Endothelial cell of umbilical vein (primary cell): ENCODE measurements at regions not wholly inside any gene's neighbourhood (a gene's known extent, or its start where the extent isn't known, plus 50 kb on each side); places are given as distances from the start of the nearest gene placed in this dataset.

ENCODE experiments used
- BruUV-seq: library from RNA; stranded (reverse); fragments of 400-500 nt; replicated peaks from 2 replicates; lab custom pipeline; 2021; lab: Mats Ljungman, UMichigan
- CTCF ChIA-PET: fragments of 300-600, 350-600 bp; sonication (Branson Sonifier 250); formaldehyde crosslinking; loops from one replicate; lab custom pipeline; 2021; ENCODE audit warnings: antibody characterized with exemption, inconsistent platforms; lab: Charles Lee
- POLR2A ChIA-PET: fragments of 300-600, 350-600 bp; sonication (Branson Sonifier 250); formaldehyde crosslinking; loops from one replicate; lab custom pipeline; 2021; ENCODE audit warnings: antibody characterized with exemption, inconsistent platforms; lab: Charles Lee
- DNase-seq: peaks from one replicate; pipeline ENCODE4 v3.0.0-alpha.2; 2011; ENCODE audit warnings: low read depth, low spot score
- FAIRE-seq: peaks from 2 replicates; lab custom pipeline; 2011; peaks lifted over from hg19 to GRCh38; lab: Jason Lieb, UNC
- H2AFZ ChIP-seq: 2 replicates; pipeline ENCODE4 v1.6.0; 2012; ENCODE audit warnings: low read depth, low read length, control low read depth, inconsistent platforms
- H3K27ac ChIP-seq: 2 replicates; pipeline ENCODE4 v1.5.1; 2011; ENCODE audit warnings: low read depth, mild to moderate bottlenecking, control low read depth, low read length, moderate library complexity; ENCODE audit not compliant: insufficient read depth
- H3K27me3 ChIP-seq, 2 experiments: 2 replicates each; pipeline versions ENCODE4 v1.6.0 to v1.6.1; 2011; ENCODE audit warnings: low read length in 2 of 2, mixed read lengths in 1 of 2; ENCODE audit not compliant: control insufficient read depth in 2 of 2, insufficient read depth in 2 of 2
- H3K36me3 ChIP-seq, 2 experiments: 2 replicates in 1 of 2; 3 replicates in 1 of 2; pipeline ENCODE4 v1.5.1; 2011; ENCODE audit warnings: low read length in 2 of 2, mild to moderate bottlenecking in 1 of 2, moderate library complexity in 1 of 2; ENCODE audit not compliant: control insufficient read depth in 2 of 2, insufficient read depth in 2 of 2; ENCODE audit errors: extremely low read depth in 1 of 2
- H3K4me1 ChIP-seq: 3 replicates; pipeline ENCODE4 v1.5.1; 2011; ENCODE audit warnings: mild to moderate bottlenecking, low read length; ENCODE audit not compliant: control insufficient read depth, insufficient read depth; ENCODE audit errors: extremely low read depth
- H3K4me2 ChIP-seq: 2 replicates; pipeline ENCODE4 v1.6.1; 2011; ENCODE audit warnings: low read length, control low read depth, mixed read lengths; ENCODE audit not compliant: insufficient read depth
- H3K4me3 ChIP-seq, 3 experiments: fragments of 200-600 bp in 1 of 3; sonication (generic), shearing (Covaris generic) in 1 of 3; replicated peaks in 1 of 3; 2 replicates each; pipeline ENCODE4 v1.5.1; 2011 to 2016; ENCODE audit warnings: control low read depth in 3 of 3, low read length in 3 of 3, mild to moderate bottlenecking in 2 of 3, inconsistent platforms in 1 of 3, low read depth in 1 of 3, moderate library complexity in 1 of 3; ENCODE audit not compliant: insufficient read depth in 1 of 3
- H3K79me2 ChIP-seq: 2 replicates; pipeline ENCODE4 v1.6.0; 2012; ENCODE audit warnings: low read length, inconsistent platforms; ENCODE audit not compliant: control insufficient read depth, insufficient read depth
- H3K9ac ChIP-seq: replicated peaks from 2 replicates; pipeline ENCODE3; 2011; ENCODE audit warnings: low read length, control low read depth; ENCODE audit not compliant: insufficient read depth; ENCODE audit errors: extremely low read depth
- H3K9me1 ChIP-seq: replicated peaks from 3 replicates; pipeline ENCODE4 v1.6.0; 2011; ENCODE audit warnings: mild to moderate bottlenecking, low read length; ENCODE audit not compliant: control insufficient read depth, insufficient read depth; ENCODE audit errors: extremely low read depth
- H3K9me3 ChIP-seq: replicated peaks from 2 replicates; pipeline ENCODE4 v1.5.1; 2012; ENCODE audit warnings: low read length, inconsistent platforms; ENCODE audit not compliant: control insufficient read depth, insufficient read depth
- H4K20me1 ChIP-seq: replicated peaks from 2 replicates; pipeline ENCODE3; 2011; ENCODE audit warnings: mild to moderate bottlenecking, low read length; ENCODE audit not compliant: control insufficient read depth, insufficient read depth; ENCODE audit errors: extremely low read depth
- CTCF ChIP-seq, 2 donors: IDR thresholded peaks; 1 replicate in 1 of 2; 2 replicates in 1 of 2; pipeline ENCODE4 v1.5.1; 2011; ENCODE audit warnings: low read length in 2 of 2, mild to moderate bottlenecking in 2 of 2, moderate library complexity in 2 of 2, control low read depth in 1 of 2, inconsistent platforms in 1 of 2, low read depth in 1 of 2; ENCODE audit not compliant: insufficient read depth in 1 of 2; ENCODE audit errors: extremely low read depth in 1 of 2
- EZH2 ChIP-seq: IDR thresholded peaks from 2 replicates; pipeline ENCODE4 v1.6.1; 2012; ENCODE audit warnings: borderline replicate concordance, low read depth, mild to moderate bottlenecking, moderate library complexity, low read length, inconsistent platforms; ENCODE audit not compliant: severe bottlenecking
- FOS ChIP-seq: IDR thresholded peaks from 2 replicates; pipeline ENCODE4 v1.6.1; 2011; ENCODE audit warnings: mild to moderate bottlenecking, low read length, moderate library complexity, borderline replicate concordance; ENCODE audit not compliant: insufficient read depth
- GATA2 ChIP-seq: IDR thresholded peaks from 2 replicates; pipeline ENCODE4 v1.7.0; 2011; ENCODE audit warnings: low read depth, mild to moderate bottlenecking, moderate library complexity, mixed read lengths, low read length; ENCODE audit not compliant: insufficient read length, insufficient read depth
- JUN ChIP-seq: IDR thresholded peaks from 2 replicates; pipeline ENCODE4 v1.6.1; 2011; ENCODE audit warnings: borderline replicate concordance, low read depth; ENCODE audit not compliant: insufficient read length, insufficient read depth
- MAX ChIP-seq: IDR thresholded peaks from 2 replicates; pipeline ENCODE4 v1.6.1; 2011; ENCODE audit not compliant: insufficient read depth, insufficient read length
- MYC ChIP-seq: IDR thresholded peaks from one replicate; pipeline ENCODE4 v1.6.1; 2011; ENCODE audit warnings: mild to moderate bottlenecking, low read depth, low read length
- POLR2A ChIP-seq: IDR thresholded peaks from 2 replicates; pipeline ENCODE4 v1.6.1; 2012; ENCODE audit warnings: low read depth, mild to moderate bottlenecking, control low read depth, low read length
- POLR2AphosphoS5 ChIP-seq: IDR thresholded peaks from 2 replicates; pipeline ENCODE4 v1.6.1; 2012; ENCODE audit warnings: low read depth, mild to moderate bottlenecking, control low read depth, low read length, moderate library complexity; ENCODE audit not compliant: insufficient read depth
- dilution Hi-C: fragments of 300-500 bp; cut with MboI; formaldehyde crosslinking; loops from one replicate; pipeline ENCODE4 v1.15.0; 2019; ENCODE audit warnings: low sequenced_read_pairs; ENCODE audit not compliant: extremely low pct_ligation_motif_present
- intact Hi-C: fragments of 100-400 bp; cut with micrococcal nuclease; formaldehyde crosslinking; loops from one replicate; pipeline ENCODE4 v1.10.0; 2022

- dilution Hi-C loops: no loop called here
- H3K4me2 ChIP-seq: no peak overlapping the region
- H2AFZ ChIP-seq: peak overlapping the region; percentile 14
- no peak for TF ChIP-seq FOS
- TF ChIP-seq CTCF (IDR thresholded peaks at IDR 0.05; ENCODE audit: extremely low read depth in 1 of 2, insufficient read depth in 1 of 2, low read depth in 1 of 2, low read length in 2 of 2): no peak
- no peak for TF ChIP-seq EZH2
- TF ChIP-seq MYC: no peak
- no peak for TF ChIP-seq POLR2A
- no peak for TF ChIP-seq GATA2
- TF ChIP-seq MAX: no peak
- no peak for TF ChIP-seq POLR2AphosphoS5
- no peak for TF ChIP-seq JUN
- H3K4me3 ChIP-seq: no peak overlapping the region
- H3K9me3 ChIP-seq: no peaks in the 10 kb centered on the region
- ChIA-PET POLR2A (no interaction called here), CTCF (interaction anchor here (0.8 kb wide), 1 partner anchor 16 kb away, joined by 3 read pairs; no protein-coding TSS in a partner anchor)
- H3K79me2 ChIP-seq: no peaks in the 10 kb centered on the region
- no peak overlapping the region for H3K27ac ChIP-seq
- H3K9me1 ChIP-seq: no peaks in the 10 kb centered on the region
- FAIRE-seq: peak; percentile 43
- H3K4me1 ChIP-seq: peaks cover 22% of the 10 kb centered on the region
- BruUV-seq: no TSS peak
- no peak overlapping the region for H3K9ac ChIP-seq
- intact Hi-C loops: loop anchor here (10.0 kb wide), 1 partner anchor 362 kb away; no protein-coding TSS in a partner anchor
- DNase-seq: peak; percentile 71
- H3K27me3 ChIP-seq: no peaks in the 10 kb centered on the region
- no peaks in the 10 kb centered on the region for H4K20me1 ChIP-seq
- H3K36me3 ChIP-seq: no peaks in the 10 kb centered on the region
Measured at GRCh38 chr13:75186379-75186778, 295.6 kb downstream of the TBC1D4 start.
